K562 (cell line): ENCODE measurements at regions not wholly inside any gene's neighbourhood (a gene's known extent, or its start where the extent isn't known, plus 50 kb on each side); places are given as distances from the start of the nearest gene placed in this dataset.
A peak's percentile ranks its signal among the peaks of the same experiment; 100 is the strongest.

ENCODE experiments used
- BCOR ChIP-seq: fragments of 450-650 bp; IDR thresholded peaks from 2 replicates; pipeline ENCODE4 v1.6.1; 2016
- BHLHE40 ChIP-seq: IDR thresholded peaks from 2 replicates; pipeline ENCODE4 v1.6.1; 2011; ENCODE audit warnings: low read length, improper control_type of control experiment
- CCAR2 ChIP-seq: fragments of 200-400 bp; formaldehyde crosslinking; IDR thresholded peaks from 2 replicates; pipeline ENCODE4 v1.6.1; 2017; ENCODE audit warnings: mild to moderate bottlenecking, low read depth, low read length
- CHD1 ChIP-seq: fragments of 200-600 bp; sonication (generic); IDR thresholded peaks from one replicate; pipeline ENCODE4 v1.6.1; 2012; ENCODE audit warnings: mild to moderate bottlenecking, moderate library complexity, low read length, inconsistent platforms
- DMBX1 ChIP-seq: fragments of 250-450 bp; sonication (Bioruptor Pico); IDR thresholded peaks from 2 replicates; pipeline ENCODE4 v1.8.0; 2022; ENCODE audit warnings: inconsistent platforms, mild to moderate bottlenecking, moderate library complexity, borderline replicate concordance
- EGR1 ChIP-seq: fragments of 450-650 bp; conservative IDR thresholded peaks from 2 replicates; pipeline ENCODE4 v1.6.1; 2017; ENCODE audit warnings: mild to moderate bottlenecking
- FOXA1 ChIP-seq: fragments of 450-650 bp; IDR thresholded peaks from 2 replicates; pipeline ENCODE4 v1.6.1; 2016; ENCODE audit warnings: mild to moderate bottlenecking, borderline replicate concordance
- JUNB ChIP-seq: fragments of 450-650 bp; formaldehyde crosslinking; conservative IDR thresholded peaks from 2 replicates; pipeline ENCODE4 v1.4.0; 2020; ENCODE audit warnings: mild to moderate bottlenecking
- JUND ChIP-seq, 2 experiments: IDR thresholded peaks; 2 replicates in 1 of 2; 3 replicates in 1 of 2; pipeline ENCODE4 v1.6.1; 2011; ENCODE audit warnings: borderline replicate concordance in 2 of 2, low read depth in 2 of 2, low read length in 2 of 2, improper control_type of control experiment in 1 of 2, missing biosample characterization in 1 of 2, missing genetic modification characterization in 1 of 2, missing genetic modification reagents in 1 of 2
- POLR2AphosphoS5 ChIP-seq: IDR thresholded peaks from 2 replicates; pipeline ENCODE4 v1.6.1; 2011; ENCODE audit warnings: mild to moderate bottlenecking, low read depth, low read length, moderate library complexity; ENCODE audit not compliant: control insufficient read depth, insufficient read depth
- SRSF1 ChIP-seq: fragments of 200-400 bp; formaldehyde crosslinking; IDR thresholded peaks from 2 replicates; pipeline ENCODE4 v1.6.1; 2017; ENCODE audit warnings: mild to moderate bottlenecking, low read depth, low read length, moderate library complexity
- SRSF7 ChIP-seq: fragments of 200-400 bp; formaldehyde crosslinking; optimal IDR thresholded peaks from 2 replicates; pipeline ENCODE3; 2017; ENCODE audit warnings: mild to moderate bottlenecking, low read depth, low read length
- TCF15 ChIP-seq: fragments of 250-450 bp; sonication (Bioruptor Pico); IDR thresholded peaks from 2 replicates; pipeline ENCODE4 v1.8.0; 2022; ENCODE audit warnings: moderate library complexity, mild to moderate bottlenecking, inconsistent platforms
- TEAD1 ChIP-seq, 2 experiments: fragments of 450-650 bp in 1 of 2; sonication (generic) in 1 of 2; formaldehyde crosslinking; IDR thresholded peaks; 2 replicates each; pipeline versions ENCODE4 v1.4.0 to v1.8.0; 2020 to 2022; ENCODE audit warnings: mild to moderate bottlenecking in 2 of 2, missing genetic modification reagents in 1 of 2
- USF2 ChIP-seq: sonication (generic); formaldehyde crosslinking; IDR thresholded peaks from 2 replicates; pipeline ENCODE4 v1.5.0; 2020; ENCODE audit warnings: missing genetic modification reagents
- WHSC1 ChIP-seq: IDR thresholded peaks from one replicate; pipeline ENCODE4 v1.6.1; 2012; ENCODE audit warnings: low read length, control low read depth, inconsistent platforms
- YY1 ChIP-seq, 3 experiments: IDR thresholded peaks; 2 replicates each; pipeline ENCODE4 v1.6.1; 2011; ENCODE audit warnings: low read length in 2 of 3, mild to moderate bottlenecking in 2 of 3, moderate library complexity in 2 of 3, borderline replicate concordance in 1 of 3, control low read depth in 1 of 3, low read depth in 1 of 3; ENCODE audit not compliant: insufficient read depth in 3 of 3, insufficient replicate concordance in 2 of 3, control insufficient read depth in 1 of 3, insufficient read length in 1 of 3; ENCODE audit errors: extremely low read depth in 1 of 3
- ZBTB26 ChIP-seq: fragments of 450-650 bp; formaldehyde crosslinking; IDR thresholded peaks from 2 replicates; pipeline ENCODE4 v1.4.0; 2022; ENCODE audit warnings: missing genetic modification characterization
- ZEB2 ChIP-seq: fragments of 450-650 bp; IDR thresholded peaks from 2 replicates; pipeline ENCODE4 v1.6.1; 2016
- ZNF347 ChIP-seq: fragments of 450-650 bp; formaldehyde crosslinking; IDR thresholded peaks from 2 replicates; pipeline ENCODE4 v1.4.0; 2020; ENCODE audit warnings: low read depth, mild to moderate bottlenecking, moderate library complexity
- ZNF561 ChIP-seq: fragments of 450-650 bp; formaldehyde crosslinking; conservative IDR thresholded peaks from 2 replicates; pipeline ENCODE4 v1.4.0; 2020; ENCODE audit warnings: mild to moderate bottlenecking, moderate library complexity
- ZNF584 ChIP-seq: fragments of 200-800 bp; sonication (Bioruptor generic); IDR thresholded peaks from 2 replicates; pipeline ENCODE4 v1.6.1; 2016; ENCODE audit warnings: low read depth, mild to moderate bottlenecking, missing genetic modification characterization, missing compliant biosample characterization
- TF ChIP-seq, protein P1 (sequence below): sonication (generic); formaldehyde crosslinking; IDR thresholded peaks from 2 replicates; pipeline ENCODE4 v1.8.1; 2022; ENCODE audit warnings: missing genetic modification reagents
- TF ChIP-seq, protein P2 (sequence below): fragments of 450-650 bp; formaldehyde crosslinking; conservative IDR thresholded peaks from 2 replicates; pipeline ENCODE4 v1.4.0; 2022; ENCODE audit warnings: mild to moderate bottlenecking, missing genetic modification characterization

GRCh38 chr2:38440655-38441054 is 63.6 kb upstream of the ATL2 start (continued):
- TF ChIP-seq JUNB (CRISPR knock-in tag) (no peak), ZNF561 (CRISPR knock-in tag) (no peak), EGR1 (no peak), ZNF584 (CRISPR knock-in tag) (no peak), CHD1 (no peak), SRSF1 (no peak), DMBX1 (CRISPR knock-in tag) (no peak), TCF15 (no peak), FOXA1 (peak; percentile 64; the same call in 1 of the 2 replicates), BCOR (peak; percentile 74), WHSC1 (no peak), CCAR2 (no peak), ZNF347 (CRISPR knock-in tag) (no peak), YY1 (IDR thresholded peaks at IDR 0.05; ENCODE audit: borderline replicate concordance in 1 of 3, control insufficient read depth in 1 of 3, extremely low read depth in 1 of 3, insufficient read depth in 3 of 3, insufficient read length in 1 of 3, insufficient replicate concordance in 2 of 3, low read depth in 1 of 3, low read length in 2 of 3) (no peak), JUND (IDR thresholded peaks at IDR 0.05; ENCODE audit: borderline replicate concordance, low read depth, low read length) (peak; percentile 27; the same call in 1 of the 2 replicates), JUND (tag; IDR thresholded peaks at IDR 0.05; ENCODE audit: borderline replicate concordance, low read depth, low read length) (peak; percentile 31; the same call in 1 of the 3 replicates), SRSF7 (no peak), POLR2AphosphoS5 (peak; percentile 79; the same call in 1 of the 2 replicates), USF2 (no peak), ZEB2 (peak; percentile 62; the same call in 1 of the 2 replicates), TEAD1 (CRISPR knock-in tag; IDR thresholded peaks at IDR 0.05) (0 out of 4 replicates have a peak, but pooled peaks of 1 of the 2 experiments have one; percentile 29), BHLHE40 (peak; percentile 46; the same call in 1 of the 2 replicates), ZBTB26 (CRISPR knock-in tag) (no peak)
- TF ChIP-seq, protein P1, sequence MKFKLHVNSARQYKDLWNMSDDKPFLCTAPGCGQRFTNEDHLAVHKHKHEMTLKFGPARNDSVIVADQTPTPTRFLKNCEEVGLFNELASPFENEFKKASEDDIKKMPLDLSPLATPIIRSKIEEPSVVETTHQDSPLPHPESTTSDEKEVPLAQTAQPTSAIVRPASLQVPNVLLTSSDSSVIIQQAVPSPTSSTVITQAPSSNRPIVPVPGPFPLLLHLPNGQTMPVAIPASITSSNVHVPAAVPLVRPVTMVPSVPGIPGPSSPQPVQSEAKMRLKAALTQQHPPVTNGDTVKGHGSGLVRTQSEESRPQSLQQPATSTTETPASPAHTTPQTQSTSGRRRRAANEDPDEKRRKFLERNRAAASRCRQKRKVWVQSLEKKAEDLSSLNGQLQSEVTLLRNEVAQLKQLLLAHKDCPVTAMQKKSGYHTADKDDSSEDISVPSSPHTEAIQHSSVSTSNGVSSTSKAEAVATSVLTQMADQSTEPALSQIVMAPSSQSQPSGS (CRISPR knock-in tag) = no peak
- TF ChIP-seq, protein P2, sequence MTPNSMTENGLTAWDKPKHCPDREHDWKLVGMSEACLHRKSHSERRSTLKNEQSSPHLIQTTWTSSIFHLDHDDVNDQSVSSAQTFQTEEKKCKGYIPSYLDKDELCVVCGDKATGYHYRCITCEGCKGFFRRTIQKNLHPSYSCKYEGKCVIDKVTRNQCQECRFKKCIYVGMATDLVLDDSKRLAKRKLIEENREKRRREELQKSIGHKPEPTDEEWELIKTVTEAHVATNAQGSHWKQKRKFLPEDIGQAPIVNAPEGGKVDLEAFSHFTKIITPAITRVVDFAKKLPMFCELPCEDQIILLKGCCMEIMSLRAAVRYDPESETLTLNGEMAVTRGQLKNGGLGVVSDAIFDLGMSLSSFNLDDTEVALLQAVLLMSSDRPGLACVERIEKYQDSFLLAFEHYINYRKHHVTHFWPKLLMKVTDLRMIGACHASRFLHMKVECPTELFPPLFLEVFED (CRISPR knock-in tag) = no peak
